HEK293 (cell line): ENCODE measurements at regions not wholly inside any gene's neighbourhood (a gene's known extent, or its start where the extent isn't known, plus 50 kb on each side); places are given as distances from the start of the nearest gene placed in this dataset.

Experiments used
- CTCF ChIA-PET: fragments of 350-600 bp; formaldehyde crosslinking; extraction: SDS; loops from one replicate; lab custom pipeline; 2021; ENCODE audit warnings: antibody characterized with exemption; lab: Yijun Ruan, JAX
- POLR2A ChIA-PET: fragments of 300-600 bp; formaldehyde crosslinking; extraction: SDS; loops from one replicate; lab custom pipeline; 2020; ENCODE audit warnings: antibody characterized with exemption, inconsistent platforms; lab: Yijun Ruan, JAX
- H3K27ac ChIP-seq: fragments of 200-500 bp; sonication (Bioruptor generic); 2 replicates; pipeline ENCODE4 v1.5.1; 2014; ENCODE audit warnings: low read depth, low read length, control low read depth, inconsistent platforms; ENCODE audit errors: extremely low read depth
- H3K36me3 ChIP-seq, 2 experiments: fragments of 200-500 bp in 1 of 2; sonication (Bioruptor generic) in 1 of 2; 1 replicate in 1 of 2; 2 replicates in 1 of 2; pipeline ENCODE4 v1.5.1; 2014 to 2017; ENCODE audit warnings: inconsistent platforms in 2 of 2, low read length in 2 of 2; ENCODE audit not compliant: control insufficient read depth in 2 of 2, insufficient read depth in 1 of 2
- H3K4me1 ChIP-seq: fragments of 200-500 bp; sonication (Bioruptor generic); 2 replicates; pipeline ENCODE4 v1.5.1; 2014; ENCODE audit warnings: mild to moderate bottlenecking, low read length, inconsistent platforms; ENCODE audit not compliant: control insufficient read depth, insufficient read depth
- H3K4me3 ChIP-seq: 2 replicates; pipeline ENCODE4 v1.5.1; 2011; ENCODE audit warnings: low read depth, mild to moderate bottlenecking, control low read depth, low read length, moderate library complexity
- H3K9me3 ChIP-seq: fragments of 200-500 bp; sonication (Bioruptor generic); 2 replicates; pipeline ENCODE4 v1.5.1; 2014; ENCODE audit warnings: low read depth, low read length, inconsistent platforms; ENCODE audit not compliant: control insufficient read depth, insufficient read depth
- EGR2 ChIP-seq: fragments of 450-650 bp; formaldehyde crosslinking; IDR thresholded peaks from 2 replicates; pipeline ENCODE4 v1.5.1; 2016; ENCODE audit warnings: low read depth, missing biosample characterization, missing genetic modification characterization
- GLI2 ChIP-seq: fragments of 450-650 bp; formaldehyde crosslinking; IDR thresholded peaks from 2 replicates; pipeline ENCODE4; 2017; ENCODE audit warnings: missing biosample characterization, missing genetic modification characterization, low read depth, borderline replicate concordance
- GLIS1 ChIP-seq: fragments of 450-650 bp; formaldehyde crosslinking; IDR thresholded peaks from 2 replicates; pipeline ENCODE4 v1.5.1; 2016; ENCODE audit warnings: missing biosample characterization, missing genetic modification characterization
- IKZF3 ChIP-seq: fragments of 450-650 bp; IDR thresholded peaks from 2 replicates; pipeline ENCODE4 v1.5.0; 2018; ENCODE audit warnings: missing biosample characterization, mild to moderate bottlenecking, missing genetic modification characterization, moderate library complexity
- SP3 ChIP-seq: fragments of 450-650 bp; formaldehyde crosslinking; IDR thresholded peaks from 2 replicates; pipeline ENCODE4 v1.5.1; 2016; ENCODE audit warnings: missing biosample characterization, missing genetic modification characterization
- SP7 ChIP-seq: fragments of 450-650 bp; formaldehyde crosslinking; IDR thresholded peaks from 2 replicates; pipeline ENCODE4 v1.5.1; 2016; ENCODE audit warnings: missing biosample characterization, missing genetic modification characterization
- WT1 ChIP-seq: fragments of 450-650 bp; formaldehyde crosslinking; IDR thresholded peaks from 2 replicates; pipeline ENCODE4 v1.5.1; 2016; ENCODE audit warnings: missing biosample characterization, missing genetic modification characterization
- ZBTB20 ChIP-seq: fragments of 450-650 bp; formaldehyde crosslinking; IDR thresholded peaks from 2 replicates; pipeline ENCODE4 v1.5.1; 2016; ENCODE audit warnings: missing biosample characterization, missing genetic modification characterization
- ZBTB48 ChIP-seq: fragments of 450-650 bp; formaldehyde crosslinking; IDR thresholded peaks from 2 replicates; pipeline ENCODE4 v1.5.1; 2016; ENCODE audit warnings: missing biosample characterization, missing genetic modification characterization
- ZFHX2 ChIP-seq: fragments of 450-650 bp; formaldehyde crosslinking; conservative IDR thresholded peaks from 2 replicates; pipeline ENCODE4 v1.5.1; 2016; ENCODE audit warnings: missing biosample characterization, missing genetic modification characterization
- ZNF10 ChIP-seq: fragments of 450-650 bp; formaldehyde crosslinking; IDR thresholded peaks from 2 replicates; pipeline ENCODE4 v1.5.1; 2017; ENCODE audit warnings: missing biosample characterization, missing genetic modification characterization
- ZNF19 ChIP-seq: fragments of 450-650 bp; formaldehyde crosslinking; IDR thresholded peaks from 2 replicates; pipeline ENCODE4; 2016; ENCODE audit warnings: missing biosample characterization, missing genetic modification characterization, low read depth
- ZNF211 ChIP-seq: fragments of 450-650 bp; formaldehyde crosslinking; IDR thresholded peaks from 2 replicates; pipeline ENCODE4 v1.5.1; 2016; ENCODE audit warnings: low read depth, missing biosample characterization, missing genetic modification characterization
- ZNF223 ChIP-seq: fragments of 450-650 bp; formaldehyde crosslinking; IDR thresholded peaks from 2 replicates; pipeline ENCODE4 v1.5.1; 2016; ENCODE audit warnings: missing biosample characterization, missing genetic modification characterization
- ZNF23 ChIP-seq: fragments of 450-650 bp; formaldehyde crosslinking; IDR thresholded peaks from 2 replicates; pipeline ENCODE4 v1.5.1; 2016; ENCODE audit warnings: missing biosample characterization, missing genetic modification characterization, borderline replicate concordance
- ZNF274 ChIP-seq, 2 experiments: fragments of 200-500 bp in 1 of 2; fragments of 450-650 bp in 1 of 2; sonication (Bioruptor generic) in 1 of 2; formaldehyde crosslinking in 1 of 2; IDR thresholded peaks; 2 replicates each; pipeline versions ENCODE4 v1.5.1 to v1.6.1; 2014 to 2016; ENCODE audit warnings: borderline replicate concordance in 1 of 2, inconsistent platforms in 1 of 2, low read length in 1 of 2, missing biosample characterization in 1 of 2, missing genetic modification characterization in 1 of 2
- ZNF311 ChIP-seq: fragments of 450-650 bp; formaldehyde crosslinking; IDR thresholded peaks from 2 replicates; pipeline ENCODE4 v1.5.1; 2017; ENCODE audit warnings: missing biosample characterization, missing genetic modification characterization, borderline replicate concordance
- ZNF48 ChIP-seq: fragments of 450-650 bp; formaldehyde crosslinking; IDR thresholded peaks from 2 replicates; pipeline ENCODE4 v1.5.1; 2016; ENCODE audit warnings: missing biosample characterization, missing genetic modification characterization
- ZNF610 ChIP-seq: fragments of 450-650 bp; formaldehyde crosslinking; IDR thresholded peaks from 2 replicates; pipeline ENCODE4 v1.5.1; 2016; ENCODE audit warnings: missing biosample characterization, missing genetic modification characterization, borderline replicate concordance
- ZNF677 ChIP-seq: fragments of 450-650 bp; IDR thresholded peaks from 2 replicates; pipeline ENCODE4 v1.5.0; 2018; ENCODE audit warnings: missing biosample characterization, mild to moderate bottlenecking, missing genetic modification characterization, moderate library complexity
- ZNF701 ChIP-seq: fragments of 450-650 bp; formaldehyde crosslinking; IDR thresholded peaks from 2 replicates; pipeline ENCODE4 v1.5.1; 2016; ENCODE audit warnings: missing biosample characterization, missing genetic modification characterization
- ZNF776 ChIP-seq: fragments of 450-650 bp; formaldehyde crosslinking; IDR thresholded peaks from 2 replicates; pipeline ENCODE4 v1.5.0; 2017; ENCODE audit warnings: missing biosample characterization, missing genetic modification characterization, borderline replicate concordance
- ZNF777 ChIP-seq: fragments of 450-650 bp; formaldehyde crosslinking; IDR thresholded peaks from 2 replicates; pipeline ENCODE4 v1.5.1; 2017; ENCODE audit warnings: missing biosample characterization, missing genetic modification characterization, borderline replicate concordance
- ZSCAN16 ChIP-seq: fragments of 450-650 bp; formaldehyde crosslinking; IDR thresholded peaks from 2 replicates; pipeline ENCODE4 v1.5.1; 2016; ENCODE audit warnings: missing biosample characterization, missing genetic modification characterization
- TF ChIP-seq, protein P1 (sequence below): sonication (generic); formaldehyde crosslinking; IDR thresholded peaks from 2 replicates; pipeline ENCODE4 v1.8.1; 2022; ENCODE audit warnings: mild to moderate bottlenecking, moderate library complexity, missing genetic modification reagents
- TF ChIP-seq, protein P2 (sequence below): fragments of 450-650 bp; formaldehyde crosslinking; IDR thresholded peaks from 2 replicates; pipeline ENCODE4 v1.5.1; 2017; ENCODE audit warnings: missing biosample characterization, missing genetic modification characterization
- TF ChIP-seq, protein P3 (sequence below): fragments of 450-650 bp; formaldehyde crosslinking; IDR thresholded peaks from 2 replicates; pipeline ENCODE4 v1.5.1; 2016; ENCODE audit warnings: missing biosample characterization, missing genetic modification characterization
- TF ChIP-seq, protein P4 (sequence below): fragments of 450-650 bp; formaldehyde crosslinking; IDR thresholded peaks from 2 replicates; pipeline ENCODE4 v1.5.1; 2016; ENCODE audit warnings: missing biosample characterization, missing genetic modification characterization
- TF ChIP-seq, protein P5 (sequence below): fragments of 450-650 bp; formaldehyde crosslinking; IDR thresholded peaks from 2 replicates; pipeline ENCODE4 v1.5.1; 2016; ENCODE audit warnings: missing biosample characterization, missing genetic modification characterization

DNA sequence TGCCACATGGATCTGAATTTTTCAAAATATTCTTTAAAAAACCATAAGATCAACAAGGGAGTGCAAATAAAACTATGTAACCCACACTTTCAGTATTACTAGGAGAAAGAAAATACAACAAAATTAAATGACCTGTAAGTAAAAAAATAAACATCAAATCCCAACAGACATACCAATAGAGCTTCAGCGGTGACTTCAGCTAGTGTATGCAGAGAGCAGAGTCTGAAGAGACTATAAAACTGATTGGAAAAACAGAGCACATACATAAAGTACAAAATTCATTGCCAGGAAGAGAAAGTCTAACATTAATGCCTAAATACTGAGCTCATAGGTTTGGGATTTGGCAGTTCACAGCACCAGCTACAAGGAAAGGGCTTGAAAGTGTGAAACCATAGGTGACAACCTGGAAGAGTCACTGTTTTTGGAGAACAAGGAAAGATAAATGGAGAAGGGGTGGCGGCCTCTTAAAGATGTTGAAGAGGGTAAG lies 291.1 kb downstream of the LMO7 start:
- POLR2A ChIA-PET, result no interaction called here
- Histone ChIP-seq H3K36me3 (no peaks in the 10 kb centered on the region), H3K27ac (no peak overlapping the region), H3K4me3 (no peak overlapping the region), H3K4me1 (no peaks in the 10 kb centered on the region), H3K9me3 (no peaks in the 10 kb centered on the region)
- TF ChIP-seq ZNF19 (no peak), ZSCAN16 (tag by site-specific recombination) (no peak), ZNF776 (tag by site-specific recombination) (no peak), SP7 (no peak), GLI2 (no peak), ZNF10 (tag by site-specific recombination) (no peak), ZNF23 (tag by site-specific recombination) (no peak), ZNF677 (tag by site-specific recombination) (no peak), WT1 (tag by site-specific recombination) (no peak), ZBTB20 (no peak), ZNF223 (tag by site-specific recombination) (no peak), ZNF777 (tag by site-specific recombination) (no peak), ZNF701 (no peak)
- CTCF ChIA-PET, result no interaction called here

DNA sequence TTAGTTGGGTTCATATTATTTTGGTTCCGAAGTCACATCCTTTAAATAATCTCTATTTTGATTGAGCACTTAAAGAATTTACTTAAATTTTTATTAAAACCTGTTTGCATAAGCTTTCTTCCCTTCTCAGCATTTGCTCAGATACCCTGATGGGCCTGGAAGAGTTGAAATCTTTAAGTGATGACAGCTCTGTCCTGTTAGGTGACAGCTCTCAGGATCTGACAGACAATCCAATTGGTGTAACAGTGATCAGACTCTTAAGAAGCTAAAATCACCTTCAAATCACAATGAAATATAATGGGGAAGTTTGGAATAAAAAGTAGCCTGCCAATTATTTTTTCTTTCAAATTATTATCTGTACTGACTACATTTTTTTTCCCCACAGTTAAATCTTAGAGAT lies 284.4 kb downstream of the LMO7 start:
- H3K4me3 ChIP-seq, result no peak overlapping the region
- H3K36me3 ChIP-seq, result no peaks in the 10 kb centered on the region
- ChIA-PET CTCF (no interaction called here), POLR2A (no interaction called here)
- H3K27ac ChIP-seq, result no peak overlapping the region
- no peaks in the 10 kb centered on the region for H3K9me3 ChIP-seq
- H3K4me1 ChIP-seq, result no peaks in the 10 kb centered on the region
- TF ChIP-seq ZFHX2 (tag by site-specific recombination) (no peak), ZNF610 (tag by site-specific recombination) (no peak), ZNF274 (IDR thresholded peaks at IDR 0.05; ENCODE audit: low read length) (no peak), ZNF274 (tag by site-specific recombination; IDR thresholded peaks at IDR 0.05; ENCODE audit: borderline replicate concordance) (no peak), ZNF211 (tag by site-specific recombination) (no peak)
- TF ChIP-seq, protein P1, sequence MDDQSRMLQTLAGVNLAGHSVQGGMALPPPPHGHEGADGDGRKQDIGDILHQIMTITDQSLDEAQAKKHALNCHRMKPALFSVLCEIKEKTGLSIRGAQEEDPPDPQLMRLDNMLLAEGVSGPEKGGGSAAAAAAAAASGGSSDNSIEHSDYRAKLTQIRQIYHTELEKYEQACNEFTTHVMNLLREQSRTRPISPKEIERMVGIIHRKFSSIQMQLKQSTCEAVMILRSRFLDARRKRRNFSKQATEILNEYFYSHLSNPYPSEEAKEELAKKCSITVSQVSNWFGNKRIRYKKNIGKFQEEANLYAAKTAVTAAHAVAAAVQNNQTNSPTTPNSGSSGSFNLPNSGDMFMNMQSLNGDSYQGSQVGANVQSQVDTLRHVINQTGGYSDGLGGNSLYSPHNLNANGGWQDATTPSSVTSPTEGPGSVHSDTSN (CRISPR knock-in tag), result no peak

DNA sequence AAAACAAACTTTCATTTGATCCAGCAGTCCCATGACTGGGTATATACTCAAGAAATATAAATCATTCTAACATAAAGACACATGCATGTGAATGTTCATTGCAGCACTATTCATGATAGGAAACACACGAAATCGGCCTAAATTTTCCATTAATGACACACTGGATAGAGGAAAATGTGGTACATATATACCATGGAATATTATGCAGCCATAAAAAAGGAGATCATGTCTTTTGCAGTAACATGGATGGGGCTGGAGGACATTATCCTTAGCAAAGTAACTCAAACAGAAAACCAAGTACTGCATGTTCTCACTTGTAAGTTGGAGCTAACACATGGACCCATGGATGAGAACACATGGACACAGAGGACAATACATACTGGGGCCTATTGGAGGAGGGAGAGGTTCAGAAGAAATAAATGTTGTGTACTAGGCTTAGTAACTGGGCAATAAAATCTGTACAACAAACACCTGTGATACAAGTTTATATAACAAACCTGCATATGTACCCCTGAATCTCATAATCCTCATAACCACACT lies 283.6 kb downstream of the LMO7 start:
- Histone ChIP-seq H3K4me1 (no peaks in the 10 kb centered on the region), H3K9me3 (no peaks in the 10 kb centered on the region), H3K27ac (no peak overlapping the region), H3K36me3 (no peaks in the 10 kb centered on the region), H3K4me3 (no peak overlapping the region)
- POLR2A ChIA-PET, result no interaction called here
- CTCF ChIA-PET, result no interaction called here
- no peak for TF ChIP-seq ZNF311 (tag by site-specific recombination)
- TF ChIP-seq, protein P2, sequence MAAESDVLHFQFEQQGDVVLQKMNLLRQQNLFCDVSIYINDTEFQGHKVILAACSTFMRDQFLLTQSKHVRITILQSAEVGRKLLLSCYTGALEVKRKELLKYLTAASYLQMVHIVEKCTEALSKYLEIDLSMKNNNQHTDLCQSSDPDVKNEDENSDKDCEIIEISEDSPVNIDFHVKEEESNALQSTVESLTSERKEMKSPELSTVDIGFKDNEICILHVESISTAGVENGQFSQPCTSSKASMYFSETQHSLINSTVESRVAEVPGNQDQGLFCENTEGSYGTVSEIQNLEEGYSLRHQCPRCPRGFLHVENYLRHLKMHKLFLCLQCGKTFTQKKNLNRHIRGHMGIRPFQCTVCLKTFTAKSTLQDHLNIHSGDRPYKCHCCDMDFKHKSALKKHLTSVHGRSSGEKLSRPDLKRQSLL (tag by site-specific recombination), result no peak
- no peak for TF ChIP-seq SP3 (tag by site-specific recombination)
- TF ChIP-seq, protein P3, sequence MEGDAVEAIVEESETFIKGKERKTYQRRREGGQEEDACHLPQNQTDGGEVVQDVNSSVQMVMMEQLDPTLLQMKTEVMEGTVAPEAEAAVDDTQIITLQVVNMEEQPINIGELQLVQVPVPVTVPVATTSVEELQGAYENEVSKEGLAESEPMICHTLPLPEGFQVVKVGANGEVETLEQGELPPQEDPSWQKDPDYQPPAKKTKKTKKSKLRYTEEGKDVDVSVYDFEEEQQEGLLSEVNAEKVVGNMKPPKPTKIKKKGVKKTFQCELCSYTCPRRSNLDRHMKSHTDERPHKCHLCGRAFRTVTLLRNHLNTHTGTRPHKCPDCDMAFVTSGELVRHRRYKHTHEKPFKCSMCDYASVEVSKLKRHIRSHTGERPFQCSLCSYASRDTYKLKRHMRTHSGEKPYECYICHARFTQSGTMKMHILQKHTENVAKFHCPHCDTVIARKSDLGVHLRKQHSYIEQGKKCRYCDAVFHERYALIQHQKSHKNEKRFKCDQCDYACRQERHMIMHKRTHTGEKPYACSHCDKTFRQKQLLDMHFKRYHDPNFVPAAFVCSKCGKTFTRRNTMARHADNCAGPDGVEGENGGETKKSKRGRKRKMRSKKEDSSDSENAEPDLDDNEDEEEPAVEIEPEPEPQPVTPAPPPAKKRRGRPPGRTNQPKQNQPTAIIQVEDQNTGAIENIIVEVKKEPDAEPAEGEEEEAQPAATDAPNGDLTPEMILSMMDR, result no peak
- TF ChIP-seq GLIS1 (tag by site-specific recombination), result no peak
- TF ChIP-seq, protein P4, sequence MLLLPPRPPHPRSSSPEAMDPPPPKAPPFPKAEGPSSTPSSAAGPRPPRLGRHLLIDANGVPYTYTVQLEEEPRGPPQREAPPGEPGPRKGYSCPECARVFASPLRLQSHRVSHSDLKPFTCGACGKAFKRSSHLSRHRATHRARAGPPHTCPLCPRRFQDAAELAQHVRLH (tag by site-specific recombination), result 0 out of 2 replicates have a peak, but pooled peaks have one; percentile 18
- no peak for TF ChIP-seq ZBTB48
- TF ChIP-seq, protein P5, sequence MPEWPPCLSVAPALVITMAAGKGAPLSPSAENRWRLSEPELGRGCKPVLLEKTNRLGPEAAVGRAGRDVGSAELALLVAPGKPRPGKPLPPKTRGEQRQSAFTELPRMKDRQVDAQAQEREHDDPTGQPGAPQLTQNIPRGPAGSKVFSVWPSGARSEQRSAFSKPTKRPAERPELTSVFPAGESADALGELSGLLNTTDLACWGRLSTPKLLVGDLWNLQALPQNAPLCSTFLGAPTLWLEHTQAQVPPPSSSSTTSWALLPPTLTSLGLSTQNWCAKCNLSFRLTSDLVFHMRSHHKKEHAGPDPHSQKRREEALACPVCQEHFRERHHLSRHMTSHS (tag by site-specific recombination), result no peak
- TF ChIP-seq ZNF48 (tag by site-specific recombination), result no peak
- no peak for TF ChIP-seq EGR2 (tag by site-specific recombination)
- no peak for TF ChIP-seq IKZF3 (tag by site-specific recombination)
